RPMI7951 (cell line): ENCODE measurements at regions not wholly inside any gene's neighbourhood (a gene's known extent, or its start where the extent isn't known, plus 50 kb on each side); places are given as distances from the start of the nearest gene placed in this dataset.

Experiments used
- DNase-seq: peaks from one replicate; pipeline ENCODE4 v3.0.0-alpha.2; 2012; ENCODE audit warnings: low read depth

DNA sequence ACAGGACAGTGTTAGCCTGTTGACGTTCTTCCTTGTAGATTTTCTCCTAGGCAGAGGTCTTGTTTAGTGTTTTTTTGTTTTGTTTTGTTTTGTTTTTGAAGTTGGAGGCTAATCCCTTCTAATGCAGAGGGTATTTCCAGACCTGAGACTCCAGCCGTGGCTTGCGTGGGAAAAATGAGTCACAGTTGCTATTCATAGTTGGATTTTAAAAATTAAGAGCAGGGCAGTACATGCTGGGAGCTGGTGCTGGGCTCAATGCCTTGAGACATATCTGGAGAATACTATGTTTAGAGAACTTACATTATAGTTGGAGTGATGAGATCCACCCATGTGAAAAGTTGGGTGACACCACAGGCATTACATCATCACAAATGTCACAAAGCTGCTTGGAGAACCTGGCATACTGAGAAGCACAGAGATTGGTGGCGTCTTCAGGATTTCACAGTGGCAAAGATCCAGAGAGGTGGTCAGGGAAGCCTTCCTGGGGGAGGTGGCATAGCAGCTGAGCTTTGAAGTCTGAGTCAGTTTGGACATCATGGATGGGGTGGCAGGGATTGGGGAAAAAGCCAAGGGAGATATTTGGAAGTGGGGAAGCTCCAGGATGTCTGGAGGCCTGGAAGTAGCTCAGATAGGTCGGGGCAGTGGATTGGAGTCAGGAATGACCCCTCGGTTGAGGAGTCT, 249.4 kb downstream of the LOXHD1 start:
- peak; percentile 27 for DNase-seq

DNA sequence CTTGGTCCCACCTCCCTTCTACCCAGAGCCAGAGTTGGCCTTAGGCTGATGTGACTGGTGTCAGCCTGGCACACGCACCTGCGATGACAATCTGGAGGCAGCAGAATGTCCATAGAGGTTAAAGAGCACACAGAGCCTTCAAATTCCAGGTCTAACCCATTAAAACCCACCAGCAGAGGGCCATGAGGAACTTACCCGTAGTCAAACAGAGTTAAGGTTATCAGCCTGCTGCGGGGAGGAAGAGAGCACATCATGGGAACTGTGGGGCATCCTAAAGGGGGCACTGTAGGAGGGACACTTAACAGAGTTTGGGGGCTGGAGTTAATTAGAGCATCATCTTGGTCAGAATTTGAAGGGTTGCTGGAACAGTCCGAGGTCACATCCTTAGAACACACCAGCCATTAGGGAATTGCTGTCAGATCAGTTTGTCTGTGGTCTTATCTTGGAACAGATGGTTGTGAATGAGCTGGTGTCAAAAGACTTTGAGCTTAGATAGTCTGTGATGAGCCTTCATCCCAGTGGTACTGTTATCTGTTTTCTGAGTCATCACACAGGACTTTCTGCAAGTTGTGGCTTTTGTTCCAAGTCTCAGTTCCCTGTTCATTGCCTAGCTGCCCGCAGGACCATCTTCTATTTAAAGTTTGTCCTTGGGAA, 248.6 kb downstream of the LOXHD1 start:
- peak; percentile 26 for DNase-seq

DNA sequence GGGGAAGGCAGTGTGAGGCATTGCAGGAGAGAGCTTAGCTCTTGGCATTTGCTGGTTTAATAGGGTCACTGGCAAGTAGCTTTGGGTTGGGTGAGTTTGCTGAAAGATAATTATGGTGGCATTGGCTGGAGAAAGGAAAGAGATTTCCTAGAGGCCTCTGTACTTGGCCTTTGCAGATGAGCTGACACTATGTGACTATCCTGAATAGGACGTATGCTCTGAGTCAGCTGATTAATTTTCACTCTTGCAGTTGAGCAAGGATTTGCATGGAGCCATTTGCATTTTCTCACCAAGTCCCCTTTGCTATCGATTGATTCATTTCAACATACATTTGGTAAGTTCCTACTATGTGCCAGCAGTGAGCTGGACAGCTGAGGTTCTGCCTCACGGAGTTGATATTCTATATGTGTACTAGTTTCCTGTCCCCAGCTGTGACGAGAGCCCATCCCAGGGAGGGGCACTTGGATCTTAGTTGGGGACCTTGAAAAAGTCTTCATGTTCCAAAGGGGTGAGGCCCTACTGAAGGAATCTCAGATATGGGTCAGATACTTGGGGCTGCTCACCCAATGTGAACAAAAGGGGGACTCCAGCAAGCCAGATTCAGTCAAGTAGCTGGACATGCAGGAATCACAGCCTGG, 245.7 kb downstream of the LOXHD1 start:
- DNase-seq, result no peak

DNA sequence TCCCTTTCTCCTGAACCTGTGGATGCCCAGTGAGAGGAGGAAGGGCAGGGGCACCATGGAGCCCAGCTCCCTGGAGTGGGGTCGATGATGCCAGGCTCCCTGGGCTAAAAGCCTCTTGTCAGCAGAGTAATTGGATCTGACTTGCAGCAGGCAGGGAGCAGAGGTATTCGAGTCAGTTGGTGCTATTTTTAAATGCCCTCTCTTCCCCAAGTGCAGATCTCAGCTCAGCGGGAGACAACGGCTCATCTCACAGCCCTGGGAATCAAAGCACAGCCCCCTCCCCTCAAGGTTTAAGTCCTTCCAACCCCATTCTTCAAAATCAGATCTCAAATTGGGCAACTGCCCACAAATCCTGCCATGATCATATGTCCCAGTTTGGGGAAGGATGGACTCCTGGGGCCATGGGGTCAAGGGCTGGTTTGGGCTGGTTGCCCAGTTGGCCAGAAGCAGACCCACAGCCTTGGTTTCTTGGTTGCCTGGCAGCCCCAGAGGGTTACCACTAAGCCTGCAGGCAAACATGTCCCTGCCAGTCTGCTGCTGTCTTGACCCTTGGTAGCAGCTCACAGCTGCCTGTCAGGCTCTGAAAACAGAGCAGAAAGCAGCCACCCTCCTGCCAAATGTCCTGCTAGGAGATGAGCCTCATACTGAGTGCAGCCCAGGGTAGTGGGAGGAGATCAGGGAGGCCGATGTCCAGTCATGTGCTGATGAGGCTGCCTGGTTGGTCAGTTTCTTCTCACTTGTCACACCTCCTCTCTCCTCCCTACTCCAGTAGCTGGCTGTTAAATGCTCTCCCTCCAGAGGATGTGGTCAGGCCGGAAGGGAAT, 244.9 kb downstream of the LOXHD1 start:
- DNase-seq, result peak; percentile 75

DNA sequence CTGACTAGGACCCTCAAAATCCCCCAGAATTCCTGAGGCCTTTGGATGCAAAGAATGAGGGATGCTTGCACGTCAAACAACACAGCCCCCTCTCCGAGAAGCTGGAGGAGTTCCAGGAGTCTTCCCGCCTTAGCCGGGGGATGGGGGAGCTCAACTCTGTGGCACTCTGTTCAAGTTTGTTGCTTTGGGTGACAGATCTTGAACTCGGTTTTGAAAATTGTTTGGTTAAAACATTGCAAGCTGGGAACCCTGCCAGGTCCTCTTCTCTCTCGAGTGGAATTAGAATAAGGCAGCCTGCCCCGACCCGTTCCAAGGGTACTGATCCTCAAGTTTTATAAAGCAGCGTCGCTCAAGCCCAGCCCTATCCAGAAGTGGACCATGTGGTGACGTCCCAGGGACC, 244.1 kb downstream of the LOXHD1 start:
- no peak for DNase-seq

DNA sequence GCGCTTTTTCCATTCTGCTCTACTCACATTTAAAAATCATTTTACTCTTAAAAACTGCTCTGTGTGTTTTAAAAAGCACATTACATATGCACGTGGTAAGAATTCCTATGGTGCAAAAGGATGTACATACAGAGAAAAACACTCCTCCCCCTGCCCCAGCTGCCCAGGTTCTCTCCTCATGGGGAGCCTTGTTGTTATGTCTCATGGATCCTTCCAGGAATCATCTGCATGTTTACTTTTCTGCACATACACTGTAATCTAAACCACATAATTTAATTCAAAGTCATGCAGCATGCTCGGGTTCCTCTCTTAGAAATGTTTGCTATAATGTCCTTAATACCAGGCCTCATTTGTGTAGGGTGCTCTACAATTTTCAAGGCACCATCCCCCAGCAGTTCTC, 243.3 kb downstream of the LOXHD1 start:
- no peak for DNase-seq

DNA sequence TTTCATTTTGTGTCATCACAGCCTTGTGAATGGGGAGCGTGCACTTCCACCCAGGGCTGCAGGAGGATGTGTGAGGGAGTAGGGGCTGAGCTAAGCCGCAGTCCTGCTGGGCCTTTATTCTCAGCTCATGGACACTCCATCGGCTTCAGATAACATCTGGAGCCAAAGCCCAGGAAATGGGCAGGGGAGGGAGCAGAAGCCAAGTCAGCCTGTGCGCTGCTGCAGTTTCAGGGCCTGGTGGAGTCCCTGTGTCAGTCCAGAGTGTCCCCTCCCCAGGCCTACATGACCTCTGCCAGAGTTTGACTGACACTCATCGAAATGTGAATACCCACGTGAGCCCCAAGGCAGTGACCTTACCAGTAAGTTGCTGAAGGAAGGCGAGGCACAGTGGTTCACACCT, 242.2 kb downstream of the LOXHD1 start:
- DNase-seq, result no peak

DNA sequence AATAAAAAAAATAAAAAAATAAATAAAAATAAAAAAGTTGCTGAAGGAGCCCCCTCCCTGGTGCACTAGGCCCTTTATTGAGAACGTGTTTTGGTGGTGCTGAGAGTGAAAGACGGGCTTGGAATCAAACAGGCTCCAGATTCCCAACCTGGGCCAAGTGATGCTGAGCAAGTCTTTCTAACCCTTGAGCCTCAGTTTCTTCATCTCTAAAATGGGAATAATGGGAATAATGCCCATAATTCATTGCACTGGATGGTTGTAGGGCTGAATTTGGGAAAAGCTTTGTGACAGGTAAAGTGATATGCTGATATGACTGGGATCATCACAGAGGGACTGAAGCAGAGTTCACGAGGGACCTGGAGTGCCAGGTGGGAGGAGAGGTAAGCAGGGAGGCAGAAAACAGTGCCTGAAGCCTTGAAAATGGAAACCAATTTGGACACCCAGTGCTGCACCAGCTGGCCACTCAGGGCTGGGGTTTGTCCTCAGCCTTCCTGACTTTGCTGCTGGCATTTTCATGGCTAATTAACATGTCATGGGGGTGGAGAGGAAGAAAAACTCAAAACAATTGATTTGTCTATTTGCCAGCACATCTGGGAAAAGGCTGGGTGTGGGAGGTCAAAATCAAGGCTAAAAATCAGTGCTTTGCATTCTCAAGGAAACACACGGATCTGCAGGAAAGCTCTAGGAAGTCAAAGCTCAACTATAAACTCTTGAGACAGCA, 241.3 kb downstream of the LOXHD1 start:
- peak; percentile 10 for DNase-seq

DNA sequence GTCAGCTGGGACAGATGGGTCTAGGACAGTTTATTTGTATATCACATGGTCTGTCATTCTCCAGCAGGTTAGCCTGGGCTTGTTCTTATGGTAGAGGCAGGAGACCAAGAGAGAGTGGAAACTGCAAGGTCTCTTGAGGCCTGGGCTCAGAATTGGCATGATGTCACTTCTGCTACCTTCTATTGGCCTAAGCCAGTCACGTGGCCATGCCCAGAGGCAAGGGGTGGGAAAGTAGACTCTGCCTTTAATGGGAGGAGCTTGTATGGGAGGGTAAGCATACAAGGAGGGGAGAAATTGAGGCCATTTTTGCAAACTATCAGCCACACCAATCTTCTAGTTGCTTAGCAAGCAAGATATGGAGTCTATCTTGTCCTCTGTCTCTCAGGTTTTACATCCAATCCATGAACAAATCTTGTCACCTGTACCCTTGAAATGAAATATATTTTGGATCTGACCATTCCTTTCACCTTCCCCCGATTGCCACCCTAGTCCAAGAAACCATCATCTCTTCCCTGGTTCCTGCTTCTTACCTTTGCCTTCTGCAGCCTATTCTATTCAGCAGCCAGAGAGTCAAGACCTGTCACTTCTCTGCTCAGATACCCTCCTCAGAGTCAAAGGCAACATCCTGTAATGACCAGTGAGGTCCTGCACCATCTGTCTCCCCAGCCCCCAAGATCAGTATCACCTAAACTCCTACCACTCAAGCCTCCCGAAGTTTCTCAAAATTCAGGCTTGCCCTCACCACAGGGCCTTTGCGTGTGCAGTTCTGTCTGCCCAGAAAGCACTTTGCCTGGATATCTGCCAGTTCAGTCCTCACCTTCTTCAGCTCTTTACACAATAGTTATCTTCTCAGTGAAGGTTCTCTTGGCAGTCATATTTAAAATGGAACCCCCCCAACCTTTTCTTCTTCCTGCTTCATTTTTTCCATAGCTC, 240.0 kb downstream of the LOXHD1 start:
- DNase-seq, result peak; percentile 16

DNA sequence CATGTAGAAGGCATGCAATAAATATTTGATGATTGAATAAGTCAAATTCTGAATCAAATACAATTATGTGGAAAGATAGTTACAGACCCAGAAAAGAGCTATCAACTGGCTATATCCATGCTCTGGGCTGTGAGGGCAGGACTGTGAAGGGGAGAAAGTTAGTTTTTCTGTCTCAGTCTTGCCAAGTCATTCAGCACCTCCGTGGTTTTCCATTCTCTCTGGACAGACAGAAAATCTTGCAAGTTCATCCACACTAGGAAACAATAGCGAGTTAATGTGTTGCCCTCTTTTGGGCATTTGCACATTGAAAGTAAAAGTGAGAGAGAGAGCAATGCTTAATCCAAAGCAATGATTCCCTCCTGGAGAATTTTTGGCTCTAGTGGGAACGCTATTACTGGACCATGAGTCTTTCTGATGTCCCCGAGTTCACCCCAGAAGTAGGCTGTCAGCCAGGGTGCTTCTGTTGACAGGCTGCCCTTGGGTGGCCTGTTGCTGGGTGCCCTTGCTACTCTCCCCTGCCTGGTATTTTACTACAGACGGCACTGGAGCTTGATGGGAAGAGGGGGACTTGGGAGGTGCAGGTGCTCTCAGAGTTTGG, 238.3 kb downstream of the LOXHD1 start:
- no peak for DNase-seq

DNA sequence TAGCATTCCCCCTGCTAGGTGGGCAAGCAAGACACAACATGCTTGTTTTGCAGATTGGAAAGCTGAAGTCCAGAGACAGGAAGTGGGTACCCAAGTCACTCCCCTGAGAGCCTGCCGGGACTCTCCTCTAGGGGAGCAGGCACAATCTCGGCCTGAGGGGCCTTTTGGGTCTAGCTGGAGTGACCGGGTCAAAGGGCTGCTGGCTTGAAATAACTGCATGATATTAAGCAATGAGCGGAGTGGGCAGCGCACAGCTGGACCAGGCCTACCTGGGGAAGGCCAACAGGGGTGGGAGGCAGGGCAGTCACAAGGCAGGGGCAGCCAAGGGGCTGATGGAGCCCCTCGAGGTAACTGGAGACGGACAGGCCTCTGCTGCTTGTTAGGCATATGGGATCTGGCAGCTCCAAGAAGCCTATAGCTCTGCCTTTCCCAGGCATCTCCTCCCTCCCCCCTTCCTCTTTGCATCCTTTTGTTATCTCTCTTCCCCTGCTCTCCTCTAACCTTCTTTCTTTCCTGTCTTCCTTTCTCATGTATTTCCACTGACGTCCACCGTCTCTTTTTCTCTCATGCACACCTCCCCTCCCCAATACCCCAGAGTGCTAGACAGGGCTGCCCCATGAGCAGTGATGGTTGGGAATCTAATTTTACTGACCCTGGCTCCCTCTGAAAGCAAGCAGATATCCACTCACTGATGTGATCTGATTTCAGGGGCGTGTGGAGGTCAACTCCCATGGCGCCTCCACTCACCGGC, 237.5 kb downstream of the LOXHD1 start:
- no peak for DNase-seq

DNA sequence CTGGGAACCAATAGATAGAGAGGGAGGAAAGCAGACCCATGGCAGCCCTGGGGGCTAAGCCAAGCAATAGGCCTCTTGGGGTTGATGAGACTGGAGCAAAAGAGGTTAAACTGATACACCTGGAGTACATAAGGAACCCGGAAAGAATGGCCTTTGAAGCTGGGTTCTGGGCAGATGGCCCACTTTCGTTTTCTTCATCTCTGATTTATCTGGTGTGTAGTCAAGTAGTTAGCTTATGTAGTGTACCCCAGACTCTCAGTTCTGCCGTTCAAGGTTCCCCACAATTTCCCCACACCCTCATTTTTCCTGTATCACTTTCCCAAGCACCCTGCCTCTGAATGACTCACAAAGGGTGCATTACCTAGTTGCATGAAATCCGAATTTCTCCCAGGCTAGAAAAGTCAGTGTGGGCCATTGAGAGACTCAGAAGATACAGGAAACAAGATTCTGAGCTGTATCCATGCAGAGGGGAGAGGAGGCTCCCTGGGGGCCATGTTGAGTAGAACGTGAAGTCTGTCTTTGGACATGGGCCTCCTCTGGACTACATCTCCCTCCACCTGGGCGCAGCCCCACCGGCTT, 235.0 kb downstream of the LOXHD1 start:
- no peak for DNase-seq

DNA sequence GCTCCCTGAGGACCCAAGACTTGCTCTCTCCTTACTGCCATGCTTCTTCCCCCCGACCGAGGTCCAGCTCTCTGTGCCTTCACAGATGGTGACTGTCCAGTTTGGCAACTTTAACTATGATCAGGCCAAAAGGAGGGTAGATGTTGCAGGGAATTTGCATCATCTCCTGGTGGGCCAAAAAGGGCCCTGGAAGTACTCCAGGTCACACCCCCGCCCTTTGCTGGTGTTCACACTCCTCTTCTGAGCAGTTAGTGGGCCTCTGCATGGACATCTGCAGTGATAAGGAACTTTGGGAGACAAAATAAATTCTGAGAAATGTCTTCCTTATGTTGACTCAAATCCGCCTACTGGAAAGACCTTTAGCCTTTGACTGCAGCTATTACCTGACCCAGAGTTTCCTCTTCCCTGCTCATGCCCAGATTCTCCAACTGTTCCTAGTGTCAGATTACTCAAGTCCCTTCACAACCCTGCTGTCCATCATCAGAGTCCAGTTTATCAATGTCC, 234.4 kb downstream of the LOXHD1 start:
- no peak for DNase-seq

DNA sequence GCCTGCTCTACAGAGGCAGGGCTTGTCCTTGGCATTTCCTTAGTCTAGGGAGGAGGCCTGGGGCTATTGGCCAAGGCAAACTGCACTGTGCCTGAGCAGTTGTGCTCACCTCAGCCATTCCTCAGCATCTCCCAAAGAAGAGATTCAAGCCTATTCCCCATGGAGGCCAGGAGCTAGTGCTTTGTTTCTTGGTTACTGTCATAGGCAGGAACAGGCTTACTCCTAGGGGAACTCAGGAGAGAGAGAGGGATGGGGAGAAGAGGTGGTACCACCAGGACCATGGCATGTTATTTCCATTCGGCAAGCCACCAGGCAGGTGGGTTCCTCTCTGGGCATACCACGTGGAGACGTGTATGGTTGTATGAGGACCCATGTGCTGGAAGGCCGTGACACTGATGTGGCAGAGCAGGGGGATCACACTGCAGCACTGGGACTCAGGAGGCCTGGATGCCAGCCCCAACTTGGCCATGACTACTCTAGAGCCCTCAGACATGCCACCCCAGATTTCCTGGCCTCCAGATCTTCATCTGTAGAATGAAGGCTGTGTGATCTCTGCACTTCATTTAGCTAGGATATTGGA, 233.7 kb downstream of the LOXHD1 start:
- no peak for DNase-seq

DNA sequence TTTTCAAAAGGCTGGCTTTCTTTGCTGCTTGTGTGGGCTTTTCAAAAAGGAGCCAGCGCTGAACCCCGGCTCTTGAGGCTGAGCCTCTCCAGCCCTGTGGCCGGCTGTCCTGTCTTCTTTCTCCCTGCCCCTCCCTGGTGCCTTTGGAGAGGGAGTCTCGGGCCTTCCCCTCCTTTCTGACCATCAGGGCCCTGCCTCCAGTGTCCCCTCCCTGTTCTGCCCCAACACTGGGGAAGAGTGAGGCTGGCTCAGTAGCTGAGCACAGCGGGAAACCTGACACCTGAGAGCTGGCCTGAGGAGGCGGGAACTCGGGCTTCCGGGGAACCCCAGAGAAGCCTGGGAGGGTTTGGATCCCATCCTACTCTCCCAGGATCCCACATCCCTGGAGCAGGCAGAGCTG, 232.1 kb downstream of the LOXHD1 start:
- no peak for DNase-seq

DNA sequence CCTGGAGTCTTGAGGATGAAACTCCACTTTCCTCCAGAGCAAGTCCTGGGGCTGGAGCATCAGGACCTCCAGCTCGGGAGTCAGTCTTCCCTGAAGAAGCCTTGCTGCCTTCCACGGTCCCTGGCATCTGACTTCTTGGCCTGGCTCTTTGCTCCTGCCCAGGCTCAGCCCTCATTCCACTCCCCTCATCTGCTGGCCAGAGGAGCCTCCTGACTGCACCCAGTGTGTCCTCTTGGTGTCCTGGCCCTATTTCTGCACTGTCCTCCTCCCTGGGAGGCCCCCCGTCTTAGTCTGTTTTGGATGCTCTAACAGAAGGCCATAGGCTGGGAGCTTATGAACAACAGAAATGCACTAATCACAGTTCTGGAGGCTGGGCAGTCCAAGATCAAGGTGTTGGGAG, 231.5 kb downstream of the LOXHD1 start:
- DNase-seq, result no peak

DNA sequence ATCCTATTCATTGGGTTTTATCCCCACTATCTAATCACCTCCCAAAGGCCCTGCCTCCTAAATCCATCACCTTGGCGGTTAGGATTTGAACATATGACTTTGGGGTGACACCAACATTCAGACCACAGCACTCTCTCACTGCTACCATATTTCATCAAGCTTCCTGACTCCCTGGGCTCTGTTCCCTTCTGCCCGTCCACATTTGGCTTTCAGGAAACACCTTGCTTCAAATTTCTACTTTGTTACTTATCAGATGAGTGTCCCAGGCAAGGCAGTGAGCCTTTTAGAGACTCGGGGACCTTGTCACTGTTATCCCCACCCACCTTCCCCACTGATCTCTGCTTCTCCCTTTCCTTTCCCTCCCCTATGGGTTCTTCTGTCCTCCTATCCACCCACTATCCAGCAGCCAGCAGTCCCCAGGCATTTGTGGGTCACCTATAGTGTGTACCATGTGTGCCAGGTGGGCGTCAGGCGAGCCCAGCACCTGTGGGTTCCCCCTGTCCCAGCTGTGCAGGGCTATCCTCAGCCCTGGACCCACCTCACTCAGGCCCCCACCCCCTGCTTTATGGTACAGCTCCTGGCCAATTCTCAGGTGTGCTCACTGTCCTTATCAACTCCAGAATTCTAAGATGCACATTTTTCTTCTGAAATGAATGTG, 230.9 kb downstream of the LOXHD1 start:
- no peak for DNase-seq

DNA sequence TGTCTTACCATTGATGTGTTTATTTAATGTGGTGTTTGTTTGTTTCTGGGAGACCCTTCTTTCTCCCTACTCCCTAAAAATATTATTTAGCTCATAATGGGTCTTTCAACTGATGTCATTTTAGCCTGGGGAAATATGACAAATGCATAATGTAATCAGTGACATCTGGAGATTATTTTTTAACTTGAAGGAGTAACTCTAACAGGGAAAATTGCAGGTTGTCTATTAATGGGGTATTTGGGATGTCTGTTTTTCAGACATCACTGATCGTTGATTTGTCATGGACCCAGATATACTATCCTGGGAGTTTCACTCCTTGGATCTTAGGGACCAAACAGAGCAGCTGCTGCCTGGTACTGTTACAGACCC, 230.4 kb downstream of the LOXHD1 start:
- no peak for DNase-seq
